GM06990 (cell line): ENCODE measurements at regions not wholly inside any gene's neighbourhood (a gene's known extent, or its start where the extent isn't known, plus 50 kb on each side); places are given as distances from the start of the nearest gene placed in this dataset.

ENCODE experiments used
- DNase-seq: peaks from one replicate; pipeline ENCODE4 v3.0.0-alpha.2; 2011; ENCODE audit not compliant: insufficient read length; ENCODE audit errors: extremely low read depth
- H3K27me3 ChIP-seq: replicated peaks from 2 replicates; pipeline ENCODE4 v1.6.0; 2011; ENCODE audit warnings: low read length; ENCODE audit not compliant: control insufficient read depth, insufficient read depth
- H3K36me3 ChIP-seq: 2 replicates; pipeline ENCODE4 v1.5.1; 2011; ENCODE audit warnings: low read length; ENCODE audit not compliant: control insufficient read depth, insufficient read depth
- H3K4me3 ChIP-seq: replicated peaks from 2 replicates; pipeline ENCODE4 v1.5.1; 2011; ENCODE audit warnings: low read depth, mild to moderate bottlenecking, control low read depth, low read length
- CTCF ChIP-seq: IDR thresholded peaks from 2 replicates; pipeline ENCODE4 v1.5.1; 2011; ENCODE audit warnings: low read length, control low read depth, mild to moderate bottlenecking, inconsistent platforms; ENCODE audit not compliant: insufficient read depth, poor library complexity, severe bottlenecking

- no peak overlapping the region for H3K4me3 ChIP-seq
- no peak for TF ChIP-seq CTCF
- H3K36me3 ChIP-seq, result no peaks in the 10 kb centered on the region
- no peaks in the 10 kb centered on the region for H3K27me3 ChIP-seq
- DNase-seq, result no peak
Measured at GRCh38 chr1:163706915-163707314, 385.2 kb downstream of the NUF2 start.

- no peak for DNase-seq
- Histone ChIP-seq H3K4me3 (no peak overlapping the region), H3K27me3 (no peaks in the 10 kb centered on the region), H3K36me3 (no peaks in the 10 kb centered on the region)
- no peak for TF ChIP-seq CTCF
Measured at GRCh38 chr1:163709636-163710035, 387.9 kb downstream of the NUF2 start.

GRCh38 chr1:163712321-163712720 is 390.6 kb downstream of the NUF2 start:
- no peaks in the 10 kb centered on the region for H3K27me3 ChIP-seq
- no peak for DNase-seq
- no peak for TF ChIP-seq CTCF

GRCh38 chr1:163720294-163720693 is 398.5 kb downstream of the NUF2 start:
- DNase-seq, result no peak
- Histone ChIP-seq H3K27me3 (no peaks in the 10 kb centered on the region), H3K4me3 (no peak overlapping the region), H3K36me3 (no peaks in the 10 kb centered on the region)
- TF ChIP-seq CTCF, result no peak

More at GRCh38 chr1:163712321-163712720, 390.6 kb downstream of the NUF2 start:
- H3K36me3 ChIP-seq, result no peaks in the 10 kb centered on the region
- H3K4me3 ChIP-seq, result no peak overlapping the region

- Histone ChIP-seq H3K4me3 (no peak overlapping the region), H3K27me3 (no peaks in the 10 kb centered on the region), H3K36me3 (no peaks in the 10 kb centered on the region)
- no peak for TF ChIP-seq CTCF
- no peak for DNase-seq
Measured at GRCh38 chr1:163725551-163725950, 403.8 kb downstream of the NUF2 start.

GRCh38 chr1:163730411-163730821 is 408.7 kb downstream of the NUF2 start:
- DNase-seq, result no peak
- no peaks in the 10 kb centered on the region for H3K27me3 ChIP-seq
- no peak overlapping the region for H3K4me3 ChIP-seq
- TF ChIP-seq CTCF, result no peak
- H3K36me3 ChIP-seq, result no peaks in the 10 kb centered on the region
